ENCODE measurements at regions not wholly inside any gene's neighbourhood (a gene's known extent, or its start where the extent isn't known, plus 50 kb on each side); places are given as distances from the start of the nearest gene placed in this dataset.

DNA sequence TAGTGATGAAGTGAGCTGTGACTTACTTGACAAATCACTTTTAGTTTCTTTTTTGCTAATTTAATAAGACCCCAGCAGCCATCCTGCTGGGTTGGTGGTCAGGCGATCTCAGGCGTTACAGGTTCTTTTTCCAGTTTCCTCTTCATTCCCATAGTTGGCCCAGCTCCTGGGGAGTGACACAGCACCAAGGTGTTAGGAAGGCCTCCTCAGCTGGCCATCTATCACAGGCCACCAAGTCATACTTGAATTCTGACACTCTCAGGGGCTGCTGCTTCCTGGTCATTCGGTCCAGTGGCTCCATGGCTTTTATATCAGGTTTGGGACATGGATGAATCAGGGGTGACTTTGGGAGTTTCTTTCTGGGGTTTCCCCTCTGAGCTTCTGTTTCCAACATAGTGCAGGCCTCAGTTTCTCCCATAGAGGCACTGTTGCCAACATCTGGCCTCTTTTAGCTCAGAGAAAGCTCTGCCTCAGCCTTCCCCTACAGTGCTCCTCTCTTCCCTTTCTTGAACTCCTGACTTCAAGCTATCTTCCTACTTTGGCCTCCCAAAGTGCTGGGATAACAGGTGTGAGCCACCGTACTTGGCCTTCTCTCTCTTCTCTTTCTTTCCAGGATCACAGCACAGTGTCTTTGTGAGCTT is 211.8 kb downstream of the NR2F2 start:
- TF ChIP-seq TCF12 (IDR thresholded peaks at IDR 0.05; ENCODE audit: low read depth) (no peak), YY1 (IDR thresholded peaks at IDR 0.05; ENCODE audit: low read depth) (no peak), TAF1 (IDR thresholded peaks at IDR 0.05; ENCODE audit: low read depth) (no peak), NFIC (IDR thresholded peaks at IDR 0.05) (no peak), RAD21 (IDR thresholded peaks at IDR 0.05; ENCODE audit: low read depth) (no peak), EGR1 (IDR thresholded peaks at IDR 0.05) (no peak), FOXM1 (IDR thresholded peaks at IDR 0.05; ENCODE audit: borderline replicate concordance, low read depth) (no peak), CEBPB (IDR thresholded peaks at IDR 0.05) (no peak), EP300 (IDR thresholded peaks at IDR 0.05; ENCODE audit: borderline replicate concordance) (no peak), CREB1 (IDR thresholded peaks at IDR 0.05; ENCODE audit: low read depth) (no peak), ZBTB7A (IDR thresholded peaks at IDR 0.05; ENCODE audit: low read depth) (no peak), TEAD4 (IDR thresholded peaks at IDR 0.05) (no peak)
- TF ChIP-seq, protein P1, sequence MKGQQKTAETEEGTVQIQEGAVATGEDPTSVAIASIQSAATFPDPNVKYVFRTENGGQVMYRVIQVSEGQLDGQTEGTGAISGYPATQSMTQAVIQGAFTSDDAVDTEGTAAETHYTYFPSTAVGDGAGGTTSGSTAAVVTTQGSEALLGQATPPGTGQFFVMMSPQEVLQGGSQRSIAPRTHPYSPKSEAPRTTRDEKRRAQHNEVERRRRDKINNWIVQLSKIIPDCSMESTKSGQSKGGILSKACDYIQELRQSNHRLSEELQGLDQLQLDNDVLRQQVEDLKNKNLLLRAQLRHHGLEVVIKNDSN (IDR thresholded peaks at IDR 0.05): no peak
- TF ChIP-seq, protein P2, sequence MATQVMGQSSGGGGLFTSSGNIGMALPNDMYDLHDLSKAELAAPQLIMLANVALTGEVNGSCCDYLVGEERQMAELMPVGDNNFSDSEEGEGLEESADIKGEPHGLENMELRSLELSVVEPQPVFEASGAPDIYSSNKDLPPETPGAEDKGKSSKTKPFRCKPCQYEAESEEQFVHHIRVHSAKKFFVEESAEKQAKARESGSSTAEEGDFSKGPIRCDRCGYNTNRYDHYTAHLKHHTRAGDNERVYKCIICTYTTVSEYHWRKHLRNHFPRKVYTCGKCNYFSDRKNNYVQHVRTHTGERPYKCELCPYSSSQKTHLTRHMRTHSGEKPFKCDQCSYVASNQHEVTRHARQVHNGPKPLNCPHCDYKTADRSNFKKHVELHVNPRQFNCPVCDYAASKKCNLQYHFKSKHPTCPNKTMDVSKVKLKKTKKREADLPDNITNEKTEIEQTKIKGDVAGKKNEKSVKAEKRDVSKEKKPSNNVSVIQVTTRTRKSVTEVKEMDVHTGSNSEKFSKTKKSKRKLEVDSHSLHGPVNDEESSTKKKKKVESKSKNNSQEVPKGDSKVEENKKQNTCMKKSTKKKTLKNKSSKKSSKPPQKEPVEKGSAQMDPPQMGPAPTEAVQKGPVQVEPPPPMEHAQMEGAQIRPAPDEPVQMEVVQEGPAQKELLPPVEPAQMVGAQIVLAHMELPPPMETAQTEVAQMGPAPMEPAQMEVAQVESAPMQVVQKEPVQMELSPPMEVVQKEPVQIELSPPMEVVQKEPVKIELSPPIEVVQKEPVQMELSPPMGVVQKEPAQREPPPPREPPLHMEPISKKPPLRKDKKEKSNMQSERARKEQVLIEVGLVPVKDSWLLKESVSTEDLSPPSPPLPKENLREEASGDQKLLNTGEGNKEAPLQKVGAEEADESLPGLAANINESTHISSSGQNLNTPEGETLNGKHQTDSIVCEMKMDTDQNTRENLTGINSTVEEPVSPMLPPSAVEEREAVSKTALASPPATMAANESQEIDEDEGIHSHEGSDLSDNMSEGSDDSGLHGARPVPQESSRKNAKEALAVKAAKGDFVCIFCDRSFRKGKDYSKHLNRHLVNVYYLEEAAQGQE (IDR thresholded peaks at IDR 0.05; ENCODE audit: low read depth): no peak
- TF ChIP-seq, protein P3, sequence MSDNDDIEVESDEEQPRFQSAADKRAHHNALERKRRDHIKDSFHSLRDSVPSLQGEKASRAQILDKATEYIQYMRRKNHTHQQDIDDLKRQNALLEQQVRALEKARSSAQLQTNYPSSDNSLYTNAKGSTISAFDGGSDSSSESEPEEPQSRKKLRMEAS (IDR thresholded peaks at IDR 0.05): no peak

DNA sequence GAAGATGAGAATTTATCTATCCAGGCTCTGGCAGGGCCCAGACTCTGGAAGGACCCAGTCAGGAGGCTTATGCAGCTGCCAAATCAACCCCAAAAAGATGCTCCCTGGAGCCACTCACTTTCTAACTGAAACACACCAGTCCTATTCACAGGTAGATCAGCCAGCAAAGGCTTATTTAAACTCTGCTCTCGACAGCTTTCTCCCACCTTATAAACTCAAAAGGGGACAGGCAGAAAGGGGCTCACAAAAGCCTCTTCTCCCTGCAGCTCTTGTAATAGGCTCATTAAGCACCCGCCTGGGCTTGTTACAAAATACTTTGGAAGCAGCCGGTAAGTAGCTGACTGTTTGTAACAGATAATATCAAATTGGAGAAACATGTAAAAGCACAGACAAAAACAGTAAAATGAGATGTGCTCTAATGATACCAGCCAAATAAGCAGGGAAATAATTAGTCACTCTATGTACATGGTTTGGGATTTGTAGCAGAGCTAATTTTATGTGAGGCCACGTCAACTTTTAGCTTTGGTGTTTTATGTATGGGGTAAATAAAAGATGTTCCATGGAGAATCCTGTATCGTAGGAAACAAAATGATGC is 213.8 kb downstream of the NR2F2 start:
- no peak for TF ChIP-seq RAD21 (IDR thresholded peaks at IDR 0.05; ENCODE audit: low read depth)
- no peak for TF ChIP-seq TEAD4 (IDR thresholded peaks at IDR 0.05)
- no peak for TF ChIP-seq NFIC (IDR thresholded peaks at IDR 0.05)
- no peak for TF ChIP-seq TCF12 (IDR thresholded peaks at IDR 0.05; ENCODE audit: low read depth)
- no peak for TF ChIP-seq TAF1 (IDR thresholded peaks at IDR 0.05; ENCODE audit: low read depth)
- TF ChIP-seq ZBTB7A (IDR thresholded peaks at IDR 0.05; ENCODE audit: low read depth): no peak
- TF ChIP-seq YY1 (IDR thresholded peaks at IDR 0.05; ENCODE audit: low read depth): no peak
- TF ChIP-seq, protein P2 (IDR thresholded peaks at IDR 0.05; ENCODE audit: low read depth): no peak
- TF ChIP-seq FOXM1 (IDR thresholded peaks at IDR 0.05; ENCODE audit: borderline replicate concordance, low read depth): no peak
- no peak for TF ChIP-seq CREB1 (IDR thresholded peaks at IDR 0.05; ENCODE audit: low read depth)

DNA sequence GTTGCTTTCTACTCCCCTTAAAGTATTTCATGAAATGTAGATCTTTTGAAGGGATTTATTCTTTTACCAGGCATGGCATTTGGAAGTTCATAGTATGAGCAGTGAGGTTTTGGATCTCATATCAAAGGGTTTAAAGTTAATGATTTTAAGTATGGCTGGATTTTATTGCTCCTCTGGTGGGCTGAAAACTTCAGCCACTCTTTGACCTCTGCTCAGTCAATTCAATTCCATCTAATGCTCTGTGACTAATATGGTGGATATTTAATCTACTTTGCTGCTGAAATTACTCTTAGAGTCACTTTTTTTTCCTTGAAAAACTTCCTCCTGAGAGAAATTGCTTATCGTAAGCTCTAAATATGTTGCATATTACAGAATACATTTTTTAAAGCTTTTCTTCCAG is 218.6 kb downstream of the NR2F2 start:
- TF ChIP-seq TEAD4 (IDR thresholded peaks at IDR 0.05) (no peak), NFIC (IDR thresholded peaks at IDR 0.05) (no peak), TCF12 (IDR thresholded peaks at IDR 0.05; ENCODE audit: low read depth) (no peak), CEBPB (IDR thresholded peaks at IDR 0.05) (no peak), CREB1 (IDR thresholded peaks at IDR 0.05; ENCODE audit: low read depth) (no peak), FOXM1 (IDR thresholded peaks at IDR 0.05; ENCODE audit: borderline replicate concordance, low read depth) (no peak), ZBTB7A (IDR thresholded peaks at IDR 0.05; ENCODE audit: low read depth) (no peak), TAF1 (IDR thresholded peaks at IDR 0.05; ENCODE audit: low read depth) (no peak), EP300 (IDR thresholded peaks at IDR 0.05; ENCODE audit: borderline replicate concordance) (no peak)
- TF ChIP-seq, protein P1 (IDR thresholded peaks at IDR 0.05): no peak
- TF ChIP-seq, protein P2 (IDR thresholded peaks at IDR 0.05; ENCODE audit: low read depth): no peak

DNA sequence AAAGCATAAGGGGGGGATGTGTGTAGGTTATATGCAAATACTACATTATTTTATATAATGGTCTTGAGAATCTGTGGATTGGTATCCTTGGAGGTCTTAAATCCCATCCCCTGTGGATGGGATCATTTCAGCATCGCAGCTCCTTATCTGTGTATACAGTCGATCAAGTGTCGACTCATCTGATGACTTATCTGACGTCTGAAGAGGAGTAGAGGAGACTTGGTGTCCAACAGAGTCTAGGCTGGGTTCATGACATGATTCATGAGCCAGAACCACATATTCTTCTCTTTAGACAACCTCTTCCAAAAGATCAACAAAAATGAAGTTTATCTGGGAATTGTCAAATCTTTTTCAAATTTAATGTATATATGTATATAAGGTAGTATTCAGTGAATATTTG is 220.7 kb downstream of the NR2F2 start:
- no peak for TF ChIP-seq YY1 (IDR thresholded peaks at IDR 0.05; ENCODE audit: low read depth)
- TF ChIP-seq RAD21 (IDR thresholded peaks at IDR 0.05; ENCODE audit: low read depth): no peak
- TF ChIP-seq NFIC (IDR thresholded peaks at IDR 0.05): no peak
- TF ChIP-seq FOXM1 (IDR thresholded peaks at IDR 0.05; ENCODE audit: borderline replicate concordance, low read depth): no peak
- no peak for TF ChIP-seq TCF12 (IDR thresholded peaks at IDR 0.05; ENCODE audit: low read depth)
- no peak for TF ChIP-seq EP300 (IDR thresholded peaks at IDR 0.05; ENCODE audit: borderline replicate concordance)
